Activated naive CD4-positive, alpha-beta T cell treated with anti-CD3 and anti-CD28 coated beads, Interleukin-2, amount 50 U/mL, for 72 hours (primary cell): ENCODE measurements at regions not wholly inside any gene's neighbourhood (a gene's known extent, or its start where the extent isn't known, plus 50 kb on each side); places are given as distances from the start of the nearest gene placed in this dataset.

Source experiments
- ATAC-seq, 2 donors: fragments of 150-1000 bp; cut with Tn5 transposase; 2 replicates each; pipeline ENCODE4 v1.10.0; 2021; ENCODE audit warnings: mild to moderate bottlenecking in 2 of 2, moderate library complexity in 2 of 2
- DNase-seq, 2 donors: peaks; one replicate each; pipeline ENCODE4 v3.0.0; 2021 to 2022; ENCODE audit warnings: low spot score in 2 of 2
- H3K27ac Mint-ChIP-seq, 2 donors: one replicate each; pipeline ENCODE4 v1.8.0; 2022; ENCODE audit warnings: mild to moderate bottlenecking in 2 of 2, mixed read lengths in 2 of 2
- H3K36me3 Mint-ChIP-seq, 2 donors: one replicate each; pipeline ENCODE4 v1.8.0; 2022; ENCODE audit warnings: mixed read lengths in 2 of 2
- H3K9me3 Mint-ChIP-seq, 2 donors: one replicate each; pipeline ENCODE4 v1.8.0; 2022; ENCODE audit warnings: mixed read lengths in 2 of 2

GRCh38 chr2:180337136-180337535 lies 330.0 kb upstream of the CWC22 start:
- Mint-ChIP-seq H3K27ac (no peak overlapping the region), H3K36me3 (peaks cover 0 to 16% of the 10 kb centered on the region in 2 donors), H3K9me3 (peaks cover 16 to 31% of the 10 kb centered on the region in 2 donors)
- ATAC-seq (no peak), DNase-seq (no peak)

- peaks cover 17 to 31% of the 10 kb centered on the region in 2 donors for H3K9me3 Mint-ChIP-seq
- DNase-seq (no peak), ATAC-seq (no peak)
- H3K27ac Mint-ChIP-seq: no peak overlapping the region
- peaks cover 0 to 16% of the 10 kb centered on the region in 2 donors for H3K36me3 Mint-ChIP-seq
Observed at GRCh38 chr2:180336550-180336949, 329.5 kb upstream of the CWC22 start.

GRCh38 chr2:180334514-180334913 lies 327.4 kb upstream of the CWC22 start:
- H3K9me3 Mint-ChIP-seq: peaks cover 21 to 31% of the 10 kb centered on the region in 2 donors
- H3K36me3 Mint-ChIP-seq: peaks cover 0 to 16% of the 10 kb centered on the region in 2 donors
- no peak overlapping the region for H3K27ac Mint-ChIP-seq
- DNase-seq (no peak), ATAC-seq (no peak)

GRCh38 chr2:180328795-180329422 lies 321.8 kb upstream of the CWC22 start:
- Mint-ChIP-seq H3K9me3 (peaks cover 4 to 10% of the 10 kb centered on the region in 2 donors), H3K36me3 (no peaks in the 10 kb centered on the region), H3K27ac (no peak overlapping the region)
- ATAC-seq (no peak), DNase-seq (no peak)

- H3K27ac Mint-ChIP-seq: no peak overlapping the region
- ATAC-seq: no peak
- no peaks in the 10 kb centered on the region for H3K36me3 Mint-ChIP-seq
- DNase-seq: no peak
- peaks cover 4 to 10% of the 10 kb centered on the region in 2 donors for H3K9me3 Mint-ChIP-seq
Observed at GRCh38 chr2:180327185-180327584, 320.1 kb upstream of the CWC22 start.

- no peak for DNase-seq
- Mint-ChIP-seq H3K27ac (no peak overlapping the region), H3K9me3 (peaks cover 6 to 9% of the 10 kb centered on the region in 2 donors), H3K36me3 (no peaks in the 10 kb centered on the region)
- ATAC-seq: no peak
Observed at GRCh38 chr2:180325416-180326120, 318.5 kb upstream of the CWC22 start.

- peaks cover 5 to 6% of the 10 kb centered on the region in 2 donors for H3K9me3 Mint-ChIP-seq
- ATAC-seq: no peak
- no peak for DNase-seq
- no peak overlapping the region for H3K27ac Mint-ChIP-seq
- H3K36me3 Mint-ChIP-seq: no peaks in the 10 kb centered on the region
Observed at GRCh38 chr2:180324182-180324581, 317.1 kb upstream of the CWC22 start.

- no peak for DNase-seq
- Mint-ChIP-seq H3K27ac (no peak overlapping the region), H3K36me3 (no peaks in the 10 kb centered on the region), H3K9me3 (peaks cover 6 to 9% of the 10 kb centered on the region in 2 donors)
- ATAC-seq: no peak
Observed at GRCh38 chr2:180322781-180323180, 315.7 kb upstream of the CWC22 start.

GRCh38 chr2:180319586-180320405 lies 312.7 kb upstream of the CWC22 start:
- Mint-ChIP-seq H3K9me3 (peaks cover 6 to 9% of the 10 kb centered on the region in 2 donors), H3K27ac (no peak overlapping the region), H3K36me3 (no peaks in the 10 kb centered on the region)
- no peak for ATAC-seq
- DNase-seq: no peak

- H3K9me3 Mint-ChIP-seq: peaks cover 0 to 3% of the 10 kb centered on the region in 2 donors
- no peak for DNase-seq
- H3K36me3 Mint-ChIP-seq: no peaks in the 10 kb centered on the region
- H3K27ac Mint-ChIP-seq: no peak overlapping the region
- ATAC-seq: no peak
Observed at GRCh38 chr2:180314086-180314485, 307.0 kb upstream of the CWC22 start.

- no peaks in the 10 kb centered on the region for H3K9me3 Mint-ChIP-seq
- DNase-seq (no peak), ATAC-seq (no peak)
- H3K27ac Mint-ChIP-seq: no peak overlapping the region
- H3K36me3 Mint-ChIP-seq: no peaks in the 10 kb centered on the region
Observed at GRCh38 chr2:180312542-180312941, 305.4 kb upstream of the CWC22 start.

- no peaks in the 10 kb centered on the region for H3K9me3 Mint-ChIP-seq
Observed at GRCh38 chr2:180307096-180307495, 300.0 kb upstream of the CWC22 start.

GRCh38 chr2:180306346-180306745 lies 299.2 kb upstream of the CWC22 start:
- no peak overlapping the region for H3K27ac Mint-ChIP-seq

More at GRCh38 chr2:180307096-180307495, 300.0 kb upstream of the CWC22 start:
- no peak for DNase-seq
- Mint-ChIP-seq H3K36me3 (no peaks in the 10 kb centered on the region), H3K27ac (no peak overlapping the region)
- ATAC-seq: no peak

GRCh38 chr2:180291552-180292421 lies 284.7 kb upstream of the CWC22 start:
- no peaks in the 10 kb centered on the region for H3K36me3 Mint-ChIP-seq
- no peak for DNase-seq
- no peak overlapping the region for H3K27ac Mint-ChIP-seq
- no peak for ATAC-seq
- H3K9me3 Mint-ChIP-seq: peaks cover 0 to 8% of the 10 kb centered on the region in 2 donors

More at GRCh38 chr2:180306346-180306745, 299.2 kb upstream of the CWC22 start:
- peaks cover 4 to 5% of the 10 kb centered on the region in 2 donors for H3K9me3 Mint-ChIP-seq
- no peaks in the 10 kb centered on the region for H3K36me3 Mint-ChIP-seq
- DNase-seq (no peak), ATAC-seq (no peak)

- Mint-ChIP-seq H3K9me3 (peaks cover 0 to 8% of the 10 kb centered on the region in 2 donors), H3K27ac (no peak overlapping the region), H3K36me3 (no peaks in the 10 kb centered on the region)
- no peak for DNase-seq
- ATAC-seq: no peak
Observed at GRCh38 chr2:180291060-180291459, 284.0 kb upstream of the CWC22 start.

GRCh38 chr2:180289627-180290026 lies 282.5 kb upstream of the CWC22 start:
- DNase-seq: no peak
- no peak for ATAC-seq
- H3K9me3 Mint-ChIP-seq: peaks cover 0 to 5% of the 10 kb centered on the region in 2 donors
- H3K36me3 Mint-ChIP-seq: no peaks in the 10 kb centered on the region
- H3K27ac Mint-ChIP-seq: no peak overlapping the region
